ENCODE measurements at regions not wholly inside any gene's neighbourhood (a gene's known extent, or its start where the extent isn't known, plus 50 kb on each side); places are given as distances from the start of the nearest gene placed in this dataset.

DNA sequence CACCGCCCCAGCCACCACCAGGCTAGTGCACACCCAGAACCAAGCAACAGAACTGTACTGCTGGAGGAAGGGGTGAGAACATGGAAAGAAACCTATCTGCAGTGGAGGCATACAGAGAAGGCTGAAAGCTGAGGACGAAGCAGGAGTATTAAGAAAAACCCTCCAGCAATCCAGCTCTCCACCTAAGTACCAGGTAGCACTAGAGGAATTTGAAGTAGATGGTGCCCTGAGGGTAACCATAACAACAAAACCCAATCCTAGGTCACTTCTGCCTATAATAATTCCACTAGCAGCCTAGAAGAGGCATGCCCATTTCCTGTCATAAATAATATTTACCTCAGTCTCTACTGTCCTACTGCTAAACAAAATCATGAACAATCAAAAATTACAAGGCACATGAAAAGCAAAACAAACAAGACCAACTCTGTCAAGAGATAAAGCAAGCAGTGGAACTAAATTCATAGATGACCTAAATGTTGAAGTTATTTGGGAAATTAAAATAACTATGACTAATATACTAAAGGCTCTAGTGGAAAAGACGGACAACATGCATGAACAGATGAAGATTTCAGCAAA is 51.1 kb downstream of the HYCC1 start:
- no peak for DNase-seq (ENCODE audit: low read depth)

DNA sequence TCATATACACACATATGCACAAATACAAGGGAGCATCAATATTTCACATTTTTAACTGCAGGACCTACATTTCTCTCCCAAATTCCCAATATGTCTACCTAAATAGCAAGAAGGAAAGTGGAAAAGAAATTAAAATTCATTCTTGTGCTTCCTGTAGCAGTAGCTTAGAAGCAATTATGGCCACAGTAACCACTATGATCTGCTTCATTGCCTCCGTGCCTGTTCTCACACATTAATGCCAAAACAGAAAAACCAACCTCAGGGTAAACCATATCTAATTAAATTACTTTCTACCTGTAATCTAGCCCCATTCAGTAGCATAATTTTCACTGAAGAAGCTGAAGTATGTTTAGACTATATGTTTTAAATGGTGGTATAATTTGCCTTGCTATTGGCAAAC is 55.2 kb downstream of the HYCC1 start:
- no peak for DNase-seq (ENCODE audit: low read depth)

DNA sequence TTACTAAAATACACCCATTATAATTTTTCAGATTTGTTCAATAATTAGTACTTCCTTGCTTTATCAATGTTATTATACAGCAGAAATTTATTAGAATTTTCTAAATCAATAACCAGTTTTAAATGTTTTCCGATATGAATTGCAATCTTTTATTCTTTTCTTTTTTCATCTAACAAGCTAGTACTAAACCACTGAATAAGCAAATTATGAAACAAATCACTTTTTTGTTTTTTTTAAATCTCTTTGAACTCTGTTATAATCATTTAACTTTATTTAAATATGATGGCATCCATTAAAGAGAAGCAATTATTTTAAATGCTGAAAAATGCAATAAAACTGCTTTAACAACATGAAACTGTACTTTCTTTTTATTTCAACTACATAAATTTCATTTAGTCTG is 59.7 kb downstream of the HYCC1 start:
- no peak for DNase-seq (ENCODE audit: low read depth)

DNA sequence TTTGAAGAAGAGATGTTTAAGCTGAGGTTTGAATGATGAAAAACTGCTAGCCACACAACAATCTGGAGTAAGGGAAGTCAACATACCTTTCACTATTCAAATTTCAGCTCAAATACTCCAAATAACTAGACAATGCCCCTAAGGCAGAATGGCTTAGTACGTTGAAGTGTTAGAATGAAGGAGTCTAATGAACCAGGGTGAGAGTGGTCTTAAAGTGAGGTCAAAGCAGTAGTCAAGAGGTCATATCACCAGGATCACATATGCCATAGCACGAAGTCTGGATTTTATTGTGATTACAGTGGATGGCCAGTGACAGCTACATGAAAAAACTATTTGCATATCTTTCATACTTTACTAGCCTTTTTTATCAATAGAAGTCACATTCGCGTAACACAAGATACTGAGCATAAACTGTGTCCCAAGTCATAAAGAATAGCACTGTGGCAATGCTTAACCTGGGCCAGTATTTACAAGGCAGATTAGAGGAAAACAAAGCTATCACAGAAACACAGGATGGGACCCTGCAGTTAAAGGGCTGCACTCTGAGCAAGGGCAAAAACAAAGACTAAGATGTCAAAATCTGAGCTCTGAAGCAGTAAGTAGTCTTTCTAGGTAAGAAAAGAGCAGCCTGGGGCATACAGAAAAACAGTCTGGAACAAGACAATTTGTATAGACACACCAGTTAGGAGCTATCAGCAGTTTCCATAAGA is 61.5 kb downstream of the HYCC1 start:
- DNase-seq (ENCODE audit: low read depth): no peak

DNA sequence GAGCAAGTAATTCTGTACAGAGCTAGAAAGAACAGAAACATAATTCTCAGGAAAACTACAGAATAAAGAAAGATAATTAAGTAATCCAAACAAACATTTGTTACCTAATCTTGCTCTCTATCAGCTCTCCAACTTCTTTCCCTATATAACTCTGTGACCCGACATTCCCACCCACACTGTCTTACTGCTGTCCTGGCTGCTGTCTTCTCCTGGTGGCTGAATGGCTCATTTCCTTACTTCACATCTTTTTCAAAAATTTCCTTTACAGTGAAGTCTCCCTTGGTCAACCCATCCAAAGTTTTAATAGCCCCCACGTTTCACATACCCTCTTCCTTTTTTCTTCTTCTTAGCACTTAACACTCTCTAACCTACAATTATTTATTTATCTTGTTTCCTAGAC is 64.0 kb downstream of the HYCC1 start:
- DNase-seq (ENCODE audit: low read depth): no peak

DNA sequence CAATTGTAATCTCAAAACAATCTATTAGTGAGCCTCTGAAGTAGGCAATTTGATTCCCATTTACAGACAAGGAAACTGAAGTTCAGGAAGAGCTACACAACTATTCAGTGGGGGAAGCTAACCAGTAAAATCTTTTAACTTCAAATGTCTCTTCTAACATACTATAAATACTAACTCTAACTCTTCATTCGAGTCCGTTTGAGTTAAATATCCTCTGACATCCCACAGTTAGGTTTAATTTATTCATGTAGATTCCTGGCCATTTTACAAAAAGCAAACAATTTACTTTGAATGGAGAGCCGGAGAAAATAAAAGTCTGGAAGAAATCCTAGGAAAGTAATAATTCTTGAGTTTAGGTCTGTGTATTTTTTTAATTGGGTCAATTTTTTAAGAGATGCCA is 64.7 kb downstream of the HYCC1 start:
- no peak for DNase-seq (ENCODE audit: low read depth)

DNA sequence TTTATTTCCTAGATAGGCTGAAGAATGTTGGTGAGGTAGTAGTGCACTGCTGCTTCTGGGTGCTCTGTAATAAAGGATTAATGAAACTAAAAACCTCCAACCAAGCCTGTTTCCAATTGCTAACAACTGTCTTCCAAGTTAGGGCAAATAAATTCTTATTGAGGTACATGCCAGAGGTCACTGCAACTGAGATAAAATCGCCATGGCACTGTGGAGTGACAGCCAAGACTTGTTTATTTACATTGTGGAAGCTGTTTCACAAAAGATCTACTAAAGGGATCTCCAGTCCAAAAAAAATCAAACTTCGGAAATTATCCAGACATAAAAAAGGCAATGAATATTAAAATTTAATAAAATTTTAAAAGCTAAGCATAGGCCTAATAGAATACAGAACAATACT is 65.2 kb downstream of the HYCC1 start:
- DNase-seq (ENCODE audit: low read depth): no peak

DNA sequence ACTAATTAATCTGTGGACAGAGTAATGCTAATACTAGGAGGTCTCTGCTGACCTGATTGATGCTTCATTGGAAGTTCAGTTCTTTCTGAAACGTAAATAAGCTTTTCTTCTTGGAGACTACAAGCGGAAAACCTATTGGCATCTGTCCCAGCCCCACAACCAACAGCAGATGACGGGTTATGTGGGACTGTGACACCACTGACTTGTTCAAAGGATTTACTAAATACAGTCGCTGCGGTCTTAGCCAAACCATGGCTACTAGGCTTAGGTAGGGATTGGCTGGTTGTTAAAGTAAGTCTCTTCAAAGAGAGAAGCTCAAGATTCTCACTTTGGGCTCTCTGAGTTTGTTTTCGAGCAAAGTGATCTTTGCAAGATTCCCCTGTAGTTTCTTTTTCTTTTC is 68.3 kb downstream of the HYCC1 start:
- DNase-seq (ENCODE audit: low read depth): no peak

DNA sequence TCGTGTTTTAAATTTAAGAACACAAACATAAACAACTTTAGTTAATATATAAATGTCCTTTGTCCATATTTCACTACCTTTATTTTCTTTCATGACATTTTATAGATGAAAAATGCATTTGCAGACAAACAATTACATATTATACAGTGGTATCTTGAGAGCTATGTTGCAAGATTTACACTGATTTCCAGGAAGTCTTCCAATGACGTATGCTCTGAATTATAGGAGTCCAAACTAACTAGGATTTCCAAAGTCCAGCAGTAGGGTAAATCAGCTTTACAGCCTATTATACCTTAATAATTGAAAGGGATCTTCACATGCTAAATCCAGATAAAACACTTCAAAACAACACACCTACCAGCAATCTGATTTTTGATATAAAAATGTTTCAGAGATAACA is 69.4 kb downstream of the HYCC1 start:
- DNase-seq (ENCODE audit: low read depth): no peak

DNA sequence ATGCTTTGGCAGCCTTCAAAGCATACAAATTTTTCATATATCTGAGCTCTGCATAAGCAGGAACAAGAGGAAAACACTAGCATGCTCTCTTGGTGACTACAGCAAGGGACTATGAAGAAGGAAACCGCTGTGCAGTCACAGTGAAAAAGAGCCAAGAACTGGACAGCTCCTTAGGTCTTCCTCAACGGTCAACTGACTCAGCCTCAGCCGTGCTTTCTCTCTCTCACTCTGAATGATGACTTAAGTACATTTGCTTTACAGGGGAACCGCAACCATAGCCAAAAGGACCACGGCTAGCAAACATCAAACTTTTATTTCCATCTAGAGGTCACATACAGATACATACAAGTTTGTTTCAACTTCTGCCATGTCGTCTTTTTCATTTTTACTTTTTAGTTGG is 69.9 kb downstream of the HYCC1 start:
- DNase-seq (ENCODE audit: low read depth): no peak

DNA sequence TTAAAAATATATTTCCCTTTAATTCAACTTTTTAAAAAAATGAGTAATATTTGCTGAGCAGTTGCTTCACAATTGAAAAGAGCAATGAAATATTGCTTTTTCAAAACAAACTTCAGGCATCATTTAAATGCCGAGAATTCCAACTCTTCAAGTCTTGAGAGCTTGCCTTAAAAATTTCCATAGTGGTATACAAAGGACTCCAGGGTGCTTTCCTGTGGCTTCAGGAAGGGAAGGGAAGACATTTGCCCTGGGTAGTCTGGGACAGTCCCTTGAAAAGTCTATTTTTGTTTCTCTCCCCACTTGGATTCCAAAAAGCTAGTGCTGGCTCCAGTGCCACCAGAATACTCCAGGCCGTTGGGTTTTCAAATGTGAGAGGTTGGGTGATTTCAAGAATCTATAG is 71.7 kb downstream of the HYCC1 start:
- no peak for DNase-seq (ENCODE audit: low read depth)

DNA sequence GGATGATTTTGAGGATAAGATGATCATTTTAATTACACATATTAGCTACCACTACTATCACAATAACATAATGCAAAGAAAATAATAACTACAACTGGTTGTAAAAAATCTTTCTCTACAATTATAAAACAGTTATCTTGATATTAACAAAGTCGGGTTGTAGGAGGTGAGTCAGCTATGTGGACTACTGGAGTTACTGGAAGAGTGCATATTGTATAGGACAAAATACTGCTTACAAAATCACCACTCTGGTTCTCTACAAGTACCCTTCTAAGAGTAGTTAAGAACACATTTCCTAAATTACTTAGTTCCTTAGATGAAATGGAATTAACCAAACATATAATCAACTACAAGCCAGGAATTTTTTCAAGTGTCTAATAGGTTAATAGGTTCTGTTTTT is 74.1 kb downstream of the HYCC1 start:
- no peak for DNase-seq (ENCODE audit: low read depth)

DNA sequence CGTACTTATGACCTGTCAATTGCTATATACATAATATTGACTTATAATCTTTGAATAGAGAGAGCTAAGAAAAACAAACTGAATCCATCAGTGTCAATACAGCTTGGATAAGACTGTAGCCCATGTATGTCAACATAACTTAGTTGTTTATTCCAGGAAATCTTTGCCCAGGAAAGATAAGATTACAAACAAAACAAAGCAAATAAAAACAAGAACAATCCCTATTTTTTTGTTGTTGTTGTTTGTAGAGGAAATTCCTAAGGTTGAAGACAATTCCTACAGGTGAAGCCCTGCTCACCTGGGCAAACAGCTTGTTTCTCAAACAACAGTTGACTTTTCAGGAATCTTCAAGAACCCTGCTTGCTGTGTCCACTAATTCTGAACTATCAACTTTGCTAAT is 76.0 kb downstream of the HYCC1 start:
- DNase-seq (ENCODE audit: low read depth): no peak

DNA sequence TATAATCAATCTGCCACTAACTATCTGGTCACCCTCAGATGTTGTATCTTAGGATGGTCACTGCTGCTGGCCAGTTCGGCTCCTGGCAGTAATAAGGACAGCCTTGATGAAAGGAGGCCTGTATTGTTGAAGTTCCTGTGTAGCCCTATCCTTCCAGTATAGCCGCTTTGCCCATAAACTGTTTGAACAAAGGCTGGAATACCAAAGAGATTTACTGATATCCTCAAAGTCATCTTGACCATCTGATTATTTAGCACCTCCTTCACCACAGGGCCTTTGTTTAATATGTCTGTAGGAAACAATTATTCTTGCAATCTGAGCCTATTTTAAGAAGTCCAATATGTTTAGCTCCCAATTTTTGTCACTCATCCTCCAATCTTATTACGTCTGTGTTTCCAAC is 77.7 kb downstream of the HYCC1 start:
- DNase-seq (ENCODE audit: low read depth): no peak

DNA sequence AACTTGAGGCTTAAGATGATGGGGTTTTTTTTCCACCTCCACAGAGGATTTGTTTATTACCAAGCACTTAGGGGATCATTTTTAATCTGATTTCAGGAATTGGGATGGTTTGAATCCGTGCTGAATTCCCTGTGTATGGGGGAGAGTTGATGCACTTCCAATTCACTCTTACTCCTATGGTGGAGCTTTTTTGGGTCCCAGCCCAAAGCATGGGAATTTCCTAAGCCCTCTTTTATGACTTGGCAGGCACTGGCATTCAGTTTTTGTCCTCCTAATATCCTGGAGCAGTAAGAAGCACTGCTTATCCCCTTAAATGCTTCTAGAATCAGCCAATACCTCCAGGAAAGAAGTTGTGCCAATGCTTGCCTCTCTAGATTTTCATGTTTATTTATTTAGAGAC is 78.7 kb downstream of the HYCC1 start:
- DNase-seq (ENCODE audit: low read depth): no peak

DNA sequence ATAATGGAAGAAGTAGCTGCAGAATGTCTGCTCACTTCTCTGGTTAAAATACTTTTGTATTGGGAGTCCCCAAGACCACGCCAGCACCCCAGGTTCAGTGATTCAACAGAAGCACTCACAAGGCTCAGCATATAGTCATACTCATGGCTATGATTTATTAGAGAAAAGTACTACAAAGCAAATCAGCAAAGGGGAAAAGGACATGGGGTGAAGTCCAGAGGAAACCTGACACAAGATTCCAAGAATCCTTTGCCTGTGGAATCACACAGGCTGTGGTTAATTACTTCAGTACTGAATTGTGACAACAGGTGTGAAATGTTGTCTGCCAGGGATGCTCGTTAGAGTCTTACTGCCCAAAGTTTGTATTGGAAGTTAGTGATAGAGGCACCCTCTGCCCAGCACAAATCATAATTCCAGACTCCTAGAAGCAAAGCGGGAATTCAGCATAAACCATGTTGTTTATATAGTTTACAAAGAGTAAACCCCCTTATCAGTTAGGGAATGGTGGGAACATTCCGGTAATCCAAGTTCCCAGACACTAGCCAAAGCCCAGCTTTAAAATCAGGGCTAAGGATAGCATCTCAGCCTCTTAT is 79.4 kb downstream of the HYCC1 start:
- no peak for DNase-seq (ENCODE audit: low read depth)

DNA sequence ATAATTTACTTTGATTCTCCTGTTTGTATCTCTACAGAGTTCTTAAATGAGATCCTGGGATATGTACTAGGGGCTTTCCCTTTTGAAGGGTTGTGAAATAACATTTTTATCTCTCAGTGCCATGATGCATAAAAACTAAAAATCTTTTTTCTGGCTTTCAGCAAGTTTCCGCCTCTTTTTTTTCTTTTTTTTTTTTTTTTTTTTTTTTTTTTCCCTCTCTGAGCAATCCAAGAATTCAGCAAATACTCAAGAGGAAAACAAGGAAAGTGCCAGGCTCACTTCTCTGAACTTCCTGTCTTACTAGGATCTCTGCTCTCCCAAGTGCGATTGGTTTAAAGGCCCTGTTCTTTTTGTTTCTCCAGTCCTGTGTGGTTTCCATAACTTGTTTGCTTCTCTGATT is 79.9 kb downstream of the HYCC1 start:
- DNase-seq (ENCODE audit: low read depth): no peak

DNA sequence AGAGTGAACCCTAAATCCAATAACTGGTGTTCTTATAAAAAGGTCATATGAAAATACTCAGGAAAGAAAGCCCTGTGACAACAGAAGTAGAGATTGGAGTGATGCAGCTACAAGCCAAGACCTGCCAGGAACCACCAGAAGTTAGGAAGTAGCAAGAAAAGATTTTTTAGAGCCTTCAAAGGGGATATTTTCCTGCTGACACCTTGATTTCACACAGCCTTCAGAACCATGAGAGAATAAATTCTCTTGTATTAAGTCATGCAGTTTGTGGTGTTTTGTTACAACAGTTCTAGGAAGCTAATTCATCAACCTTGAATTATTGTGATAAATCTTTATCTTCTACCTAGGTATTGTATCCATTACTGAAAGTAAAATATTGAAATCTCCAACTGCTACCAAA is 81.0 kb downstream of the HYCC1 start:
- no peak for DNase-seq (ENCODE audit: low read depth)

DNA sequence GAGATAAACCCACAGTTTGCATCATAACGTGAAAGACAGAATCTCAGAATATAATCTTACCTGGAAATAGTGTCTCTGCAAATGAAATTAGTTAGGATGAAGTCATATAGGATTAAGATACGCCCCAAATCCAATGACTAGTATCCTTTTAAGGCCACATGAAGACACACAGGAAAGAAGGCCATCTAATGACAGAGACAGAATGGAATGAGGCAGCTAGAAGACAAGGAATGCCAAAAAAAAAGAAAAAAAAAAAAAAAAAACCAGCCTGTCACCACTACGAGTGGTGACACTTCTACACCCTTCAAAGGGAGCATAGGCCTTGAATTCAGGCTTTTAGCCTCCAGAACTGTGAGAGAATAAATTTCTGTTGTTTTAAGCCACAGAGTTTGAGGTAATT is 82.9 kb downstream of the HYCC1 start:
- no peak for DNase-seq (ENCODE audit: low read depth)

DNA sequence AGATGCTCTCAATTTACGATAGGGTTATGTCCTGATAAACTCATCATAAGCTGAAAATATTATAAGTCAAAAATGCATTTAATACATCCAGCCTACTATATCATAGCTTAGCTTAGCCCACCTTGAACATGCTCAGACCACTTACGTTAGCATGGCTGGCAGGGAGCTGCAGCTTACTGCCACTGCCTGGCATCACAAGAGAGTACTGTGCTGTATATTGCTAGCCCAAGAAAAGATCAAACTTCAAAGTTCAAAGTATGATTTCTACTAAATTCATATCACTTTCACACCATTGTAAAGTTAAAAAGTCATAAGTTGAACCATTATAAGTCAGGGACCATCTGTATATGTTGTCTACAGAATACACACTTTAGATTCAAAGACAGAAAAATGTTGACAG is 91.6 kb downstream of the HYCC1 start:
- no peak for DNase-seq (ENCODE audit: low read depth)

DNA sequence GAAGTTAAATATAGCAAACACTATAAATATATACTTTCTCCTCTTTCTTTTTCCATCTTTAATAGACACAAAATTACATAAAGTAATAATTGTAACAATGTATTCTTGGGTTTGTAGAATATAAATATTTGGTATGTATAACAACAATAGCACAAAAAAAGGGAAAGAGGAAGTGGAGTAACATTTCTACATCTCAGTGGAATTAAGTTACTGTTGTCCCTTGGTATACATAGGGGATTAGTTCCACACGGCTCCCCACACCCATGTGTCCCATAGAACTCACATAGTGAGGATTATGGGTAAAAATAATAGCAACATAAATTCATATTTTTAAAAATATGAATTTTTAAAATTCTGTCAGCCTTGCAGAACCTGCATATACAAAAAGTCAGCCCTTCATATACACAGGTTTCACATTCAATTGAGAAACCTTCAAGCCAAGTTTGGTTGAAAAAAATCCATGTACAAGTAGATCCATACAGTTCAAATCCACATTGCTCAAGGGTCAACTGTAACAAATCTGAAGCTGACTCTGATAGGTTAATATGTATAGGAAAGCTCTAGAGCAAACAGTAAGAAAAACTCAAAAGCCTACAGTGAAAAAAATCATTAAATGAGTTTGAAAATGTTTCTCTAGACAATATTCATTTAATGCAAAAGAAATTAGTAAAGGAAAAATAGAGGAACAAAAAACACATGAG is 92.4 kb downstream of the HYCC1 start:
- no peak for DNase-seq (ENCODE audit: low read depth)

DNA sequence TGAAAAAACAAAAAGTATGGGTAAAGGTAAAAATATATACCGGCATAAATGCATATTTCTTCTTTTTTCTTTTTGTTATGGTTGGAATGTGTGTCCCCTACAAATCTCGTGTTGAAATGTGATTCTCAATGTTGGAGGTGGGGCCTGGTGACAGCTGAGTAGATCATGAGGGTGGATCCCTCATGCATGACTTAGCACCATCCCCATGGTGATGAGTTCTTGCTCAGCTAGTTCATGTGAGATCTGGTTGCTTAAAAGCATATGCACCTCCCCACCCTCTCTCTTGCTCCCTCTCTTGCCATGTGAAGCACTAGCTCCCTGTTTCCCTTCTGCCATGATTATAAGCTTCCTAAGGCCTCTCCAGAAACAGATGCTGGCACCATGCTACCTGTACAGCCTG is 93.3 kb downstream of the HYCC1 start:
- no peak for DNase-seq (ENCODE audit: low read depth)

DNA sequence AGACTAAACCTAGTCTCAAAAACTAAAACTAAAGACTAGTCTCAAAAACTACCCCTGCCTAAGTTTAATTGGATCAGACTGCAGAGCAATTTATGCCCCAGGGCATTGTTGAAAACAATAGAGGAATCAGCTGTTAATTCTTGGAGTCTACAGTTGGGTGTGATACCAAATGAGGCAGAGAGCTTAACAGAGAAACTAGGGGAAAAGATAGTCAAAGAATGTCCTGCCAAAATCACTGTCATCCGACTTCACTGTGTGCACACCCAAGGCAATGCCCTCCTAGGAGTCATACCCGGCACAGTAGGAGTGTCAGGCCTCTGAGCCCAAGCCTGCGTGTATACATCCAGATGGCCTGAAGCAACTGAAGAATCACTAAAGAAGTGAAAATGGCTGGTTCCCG is 90.5 kb upstream of the TOMM7 start:
- DNase-seq (ENCODE audit: low read depth): no peak
